GM12878 (cell line): ENCODE measurements at regions not wholly inside any gene's neighbourhood (a gene's known extent, or its start where the extent isn't known, plus 50 kb on each side); places are given as distances from the start of the nearest gene placed in this dataset.

Experiments used
- ATAC-seq: fragments of 200-7000 bp; cut with Tn5 transposase; 3 replicates; pipeline ENCODE4 v1.9.1; 2020; ENCODE audit warnings: mild to moderate bottlenecking, moderate library complexity
- BruUV-seq: library from RNA; stranded (reverse); fragments of 400-500 nt; replicated peaks from 2 replicates; lab custom pipeline; 2021; lab: Mats Ljungman, UMichigan
- CTCF ChIA-PET: fragments of 300-600 bp; sonication (Branson Sonifier 250); formaldehyde crosslinking; extraction: SDS; loops from one replicate; lab custom pipeline; 2021; ENCODE audit warnings: inconsistent platforms; lab: Yijun Ruan, JAX
- POLR2A ChIA-PET: fragments of 350-600 bp; formaldehyde crosslinking; extraction: SDS; loops from one replicate; lab custom pipeline; 2021; ENCODE audit warnings: inconsistent platforms; lab: Charles Lee
- RAD21 ChIA-PET: fragments of 300-600 bp; sonication (Branson Sonifier 250); formaldehyde crosslinking; loops from one replicate; lab custom pipeline; 2023; ENCODE audit warnings: antibody characterized with exemption; ENCODE audit not compliant: unreplicated experiment; lab: Charles Lee
- SMC1A ChIA-PET: fragments of 300-600 bp; sonication (Branson Sonifier 250); formaldehyde crosslinking; loops from one replicate; lab custom pipeline; 2023; ENCODE audit not compliant: unreplicated experiment, uncharacterized antibody; lab: Charles Lee
- DNase-seq: peaks from one replicate; pipeline ENCODE4 v3.0.0-alpha.2; 2011; ENCODE audit warnings: low read depth, low spot score
- FAIRE-seq: peaks from 3 replicates; lab custom pipeline; 2011; peaks lifted over from hg19 to GRCh38; lab: Jason Lieb, UNC
- H2AFZ ChIP-seq: 2 replicates; pipeline ENCODE4 v1.6.0; 2011; ENCODE audit warnings: low read depth, low read length, control low read depth; ENCODE audit not compliant: control insufficient read depth
- H3K27ac ChIP-seq: 2 replicates; pipeline ENCODE4 v1.5.1; 2011; ENCODE audit warnings: control low read depth; ENCODE audit not compliant: control insufficient read depth, insufficient read depth
- H3K27me3 ChIP-seq, 2 experiments: replicated peaks in 1 of 2; 2 replicates each; pipeline versions ENCODE4 v1.6.0 to v1.6.1; 2011; ENCODE audit warnings: low read length in 1 of 2; ENCODE audit not compliant: control insufficient read depth in 2 of 2, insufficient read depth in 2 of 2
- H3K36me3 ChIP-seq, 2 experiments: 2 replicates each; pipeline ENCODE4 v1.5.1; 2011; ENCODE audit warnings: low read length in 1 of 2; ENCODE audit not compliant: control insufficient read depth in 2 of 2, insufficient read depth in 2 of 2
- H3K4me1 ChIP-seq: 2 replicates; pipeline ENCODE4 v1.6.1; 2011; ENCODE audit warnings: mild to moderate bottlenecking, low read length, moderate library complexity, mixed read lengths; ENCODE audit not compliant: control insufficient read depth, insufficient read depth
- H3K4me2 ChIP-seq: 2 replicates; pipeline ENCODE4 v1.6.0; 2011; ENCODE audit warnings: control low read depth; ENCODE audit not compliant: control insufficient read depth, insufficient read depth
- H3K4me3 ChIP-seq: fragments of 200-600 bp; sonication (generic); 2 replicates; pipeline ENCODE4 v1.5.1; 2016
- H3K79me2 ChIP-seq: 2 replicates; pipeline ENCODE4 v1.6.0; 2011; ENCODE audit warnings: low read length; ENCODE audit not compliant: control insufficient read depth, insufficient read depth
- H3K9ac ChIP-seq: 2 replicates; pipeline ENCODE4 v1.8.0; 2011; ENCODE audit warnings: low read length, control low read depth, mixed read lengths; ENCODE audit not compliant: control insufficient read depth, insufficient read depth
- H3K9me3 ChIP-seq: replicated peaks from 3 replicates; pipeline ENCODE4 v1.5.1; 2011; ENCODE audit warnings: mild to moderate bottlenecking, low read length; ENCODE audit not compliant: control insufficient read depth, insufficient read depth
- H4K20me1 ChIP-seq: 2 replicates; pipeline ENCODE4 v1.6.0; 2011; ENCODE audit not compliant: control insufficient read depth, insufficient read depth
- BACH1 ChIP-seq: fragments of 450-650 bp; IDR thresholded peaks from 2 replicates; pipeline ENCODE4 v1.6.1; 2017; ENCODE audit warnings: mild to moderate bottlenecking, borderline replicate concordance
- BCLAF1 ChIP-seq: fragments of 450-650 bp; IDR thresholded peaks from 2 replicates; pipeline ENCODE4 v1.6.1; 2017; ENCODE audit warnings: antibody characterized with exemption, mild to moderate bottlenecking, moderate library complexity
- ELK1 ChIP-seq: IDR thresholded peaks from 2 replicates; pipeline ENCODE4 v1.6.1; 2012; ENCODE audit warnings: low read depth, low read length, improper control_type of control experiment
- IKZF2 ChIP-seq, 2 experiments: fragments of 450-650 bp; IDR thresholded peaks; 2 replicates each; pipeline ENCODE4 v1.6.1; 2017; ENCODE audit warnings: mild to moderate bottlenecking in 2 of 2, moderate library complexity in 2 of 2
- MTA3 ChIP-seq: IDR thresholded peaks from 2 replicates; pipeline ENCODE4 v1.6.1; 2012; ENCODE audit warnings: low read length, inconsistent platforms, borderline replicate concordance
- NKRF ChIP-seq: fragments of 450-650 bp; conservative IDR thresholded peaks from 2 replicates; pipeline ENCODE4 v1.6.1; 2017; ENCODE audit warnings: mild to moderate bottlenecking, moderate library complexity
- NR2C2 ChIP-seq: IDR thresholded peaks from 2 replicates; pipeline ENCODE4 v1.6.1; 2011; ENCODE audit warnings: borderline replicate concordance, low read depth; ENCODE audit not compliant: control insufficient read depth, insufficient read length
- PBX3 ChIP-seq: IDR thresholded peaks from 2 replicates; pipeline ENCODE4 v1.6.1; 2011; ENCODE audit warnings: mild to moderate bottlenecking, low read depth, low read length, moderate library complexity; ENCODE audit not compliant: insufficient replicate concordance
- PML ChIP-seq: IDR thresholded peaks from 2 replicates; pipeline ENCODE4 v1.6.1; 2012; ENCODE audit warnings: low read length, inconsistent platforms
- TCF12 ChIP-seq: IDR thresholded peaks from 2 replicates; pipeline ENCODE4 v1.6.1; 2011; ENCODE audit warnings: low read depth, mild to moderate bottlenecking, low read length
- TCF7 ChIP-seq: IDR thresholded peaks from 2 replicates; pipeline ENCODE4 v1.6.1; 2014; ENCODE audit warnings: antibody characterized with exemption, borderline replicate concordance
- ZBTB11 ChIP-seq: fragments of 450-650 bp; formaldehyde crosslinking; IDR thresholded peaks from 2 replicates; pipeline ENCODE4 v1.5.0; 2022; ENCODE audit warnings: mild to moderate bottlenecking, missing genetic modification characterization
- WGBS: methylation state at CpG from one replicate; pipeline ENCODE4 v1.1.6; 2016; ENCODE audit warnings: low lambda C conversion rate; ENCODE audit not compliant: insufficient replicate concordance, insufficient coverage; ENCODE audit errors: missing lambda C conversion rate; 5-methylcytosine and 5-hydroxymethylcytosine counted together
- in situ Hi-C: fragments of 300-500 bp; cut with MboI; formaldehyde crosslinking; loops from 9 replicates; pipeline ENCODE4 v1.14.3; 2018; ENCODE audit warnings: mixed read lengths
- intact Hi-C: fragments of 100-400 bp; cut with micrococcal nuclease; formaldehyde crosslinking; loops from one replicate; pipeline ENCODE4 v1.14.2; 2022; ENCODE audit not compliant: unreplicated experiment

GRCh38 chrX:110561034-110561433 is 202.4 kb downstream of the RTL9 start:
- Histone ChIP-seq H3K27ac (no peak overlapping the region), H4K20me1 (no peaks in the 10 kb centered on the region), H2AFZ (no peak overlapping the region), H3K4me1 (no peaks in the 10 kb centered on the region), H3K36me3 (no peaks in the 10 kb centered on the region), H3K9ac (no peak overlapping the region), H3K9me3 (no peaks in the 10 kb centered on the region; the same call in 2 of the 3 replicates), H3K4me2 (no peak overlapping the region), H3K4me3 (no peak overlapping the region), H3K27me3 (no peaks in the 10 kb centered on the region), H3K79me2 (no peaks in the 10 kb centered on the region)
- DNase-seq (no peak), ATAC-seq (no peak), FAIRE-seq (no peak)
- CTCF ChIA-PET, result no interaction called here
- no TSS peak for BruUV-seq
- TF ChIP-seq PBX3 (no peak), ELK1 (no peak), IKZF2 (IDR thresholded peaks at IDR 0.05) (no peak), TCF7 (no peak), PML (no peak), NKRF (no peak), MTA3 (no peak), ZBTB11 (CRISPR knock-in tag) (no peak), BACH1 (no peak), TCF12 (no peak), BCLAF1 (no peak), NR2C2 (no peak)
- intact Hi-C loops, result no loop called here
- RAD21 ChIA-PET, result no interaction called here
- in situ Hi-C loops, result no loop called here
- POLR2A ChIA-PET, result no interaction called here
- SMC1A ChIA-PET, result no interaction called here
- 32% methylated on average over 2 of the region's 2 CpGs for WGBS
